ENCODE measurements at regions not wholly inside any gene's neighbourhood (a gene's known extent, or its start where the extent isn't known, plus 50 kb on each side); places are given as distances from the start of the nearest gene placed in this dataset.

GRCh38 chr13:87814403-87814802, 143.2 kb downstream of the SLITRK5 start:
- no peak overlapping the region for H3K27ac ChIP-seq (ENCODE audit: low read depth, low read length)
- intact Hi-C loops (cut with micrococcal nuclease), result no loop called here
- no TSS peak for BruUV-seq (replicated peaks)
- no peaks in the 10 kb centered on the region for H3K9me3 ChIP-seq (ENCODE audit: control insufficient read depth in 1 of 2, insufficient read depth in 1 of 2, low read depth in 1 of 2, low read length in 2 of 2)
- H3K36me3 ChIP-seq (ENCODE audit: control insufficient read depth in 1 of 2, insufficient read depth in 2 of 2, low read length in 2 of 2), result no peaks in the 10 kb centered on the region
- CTCF ChIA-PET, result no interaction called here
- no peak for DNase-seq (ENCODE audit: low read depth, low spot score)
- H2AFZ ChIP-seq (ENCODE audit: low read depth, low read length, poor library complexity, severe bottlenecking), result no peak overlapping the region
- H3K27me3 ChIP-seq (ENCODE audit: insufficient read depth, low read length), result no peaks in the 10 kb centered on the region
- RAD21 ChIA-PET (ENCODE audit: low non-redundant PET in 1 of 2, low total read pairs in 2 of 2, uncharacterized antibody in 2 of 2, unreplicated experiment in 2 of 2), result no interaction called here
- no peak overlapping the region for H3K4me3 ChIP-seq (replicated peaks in 1 of 2; ENCODE audit: low read depth in 1 of 2, low read length in 2 of 2)
- H4K20me1 ChIP-seq (ENCODE audit: insufficient read depth), result no peaks in the 10 kb centered on the region
- TF ChIP-seq SRF (IDR thresholded peaks at IDR 0.05; ENCODE audit: low read depth), result no peak
- TF ChIP-seq TCF7L2 (IDR thresholded peaks at IDR 0.05; ENCODE audit: borderline replicate concordance, extremely low read depth, insufficient read depth, insufficient read length), result no peak
- TF ChIP-seq SIN3A (IDR thresholded peaks at IDR 0.05; ENCODE audit: low read depth), result no peak
- no peak for TF ChIP-seq FOSL1 (IDR thresholded peaks at IDR 0.05; ENCODE audit: low read depth)
- no peak for TF ChIP-seq EGR1 (IDR thresholded peaks at IDR 0.05; ENCODE audit: low read depth)
- TF ChIP-seq JUND (IDR thresholded peaks at IDR 0.05), result no peak
- no peak for TF ChIP-seq SP1 (IDR thresholded peaks at IDR 0.05; ENCODE audit: low read depth)
- no peak for TF ChIP-seq ZFX (IDR thresholded peaks at IDR 0.05)
- TF ChIP-seq RAD21 (IDR thresholded peaks at IDR 0.05; ENCODE audit: low read depth), result no peak
- TF ChIP-seq ZNF274 (IDR thresholded peaks at IDR 0.05; ENCODE audit: low read depth, low read length), result no peak
- TF ChIP-seq EZH2 (IDR thresholded peaks at IDR 0.05), result no peak
- TF ChIP-seq, protein P1, sequence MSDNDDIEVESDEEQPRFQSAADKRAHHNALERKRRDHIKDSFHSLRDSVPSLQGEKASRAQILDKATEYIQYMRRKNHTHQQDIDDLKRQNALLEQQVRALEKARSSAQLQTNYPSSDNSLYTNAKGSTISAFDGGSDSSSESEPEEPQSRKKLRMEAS (IDR thresholded peaks at IDR 0.05), result no peak
- no peak for TF ChIP-seq CEBPB (IDR thresholded peaks at IDR 0.05; ENCODE audit: low read depth)
- no peak for TF ChIP-seq REST (IDR thresholded peaks at IDR 0.05; ENCODE audit: low read depth)
- TF ChIP-seq CTCF (IDR thresholded peaks at IDR 0.05 in 2 of 3, conservative IDR thresholded peaks at IDR 0.05 in 1 of 3; ENCODE audit: borderline replicate concordance in 1 of 3, insufficient read depth in 1 of 3, low read depth in 2 of 3, low read length in 2 of 3), result no peak
- no peak for TF ChIP-seq ELF1 (IDR thresholded peaks at IDR 0.05; ENCODE audit: borderline replicate concordance, low read depth)
- no peak for TF ChIP-seq CBX3 (IDR thresholded peaks at IDR 0.05; ENCODE audit: low read depth)
- TF ChIP-seq, protein P2, sequence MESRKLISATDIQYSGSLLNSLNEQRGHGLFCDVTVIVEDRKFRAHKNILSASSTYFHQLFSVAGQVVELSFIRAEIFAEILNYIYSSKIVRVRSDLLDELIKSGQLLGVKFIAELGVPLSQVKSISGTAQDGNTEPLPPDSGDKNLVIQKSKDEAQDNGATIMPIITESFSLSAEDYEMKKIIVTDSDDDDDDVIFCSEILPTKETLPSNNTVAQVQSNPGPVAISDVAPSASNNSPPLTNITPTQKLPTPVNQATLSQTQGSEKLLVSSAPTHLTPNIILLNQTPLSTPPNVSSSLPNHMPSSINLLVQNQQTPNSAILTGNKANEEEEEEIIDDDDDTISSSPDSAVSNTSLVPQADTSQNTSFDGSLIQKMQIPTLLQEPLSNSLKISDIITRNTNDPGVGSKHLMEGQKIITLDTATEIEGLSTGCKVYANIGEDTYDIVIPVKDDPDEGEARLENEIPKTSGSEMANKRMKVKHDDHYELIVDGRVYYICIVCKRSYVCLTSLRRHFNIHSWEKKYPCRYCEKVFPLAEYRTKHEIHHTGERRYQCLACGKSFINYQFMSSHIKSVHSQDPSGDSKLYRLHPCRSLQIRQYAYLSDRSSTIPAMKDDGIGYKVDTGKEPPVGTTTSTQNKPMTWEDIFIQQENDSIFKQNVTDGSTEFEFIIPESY (IDR thresholded peaks at IDR 0.05; ENCODE audit: extremely low read depth, insufficient replicate concordance, low read length), result no peak
- TF ChIP-seq EZH2phosphoT487 (IDR thresholded peaks at IDR 0.05; ENCODE audit: borderline replicate concordance), result no peak
- TF ChIP-seq POLR2AphosphoS5 (IDR thresholded peaks at IDR 0.05; ENCODE audit: low read depth, low read length), result no peak
- ATAC-seq, result no peak
- no peak overlapping the region for H3K4me2 ChIP-seq (ENCODE audit: low read length)
- H3K4me1 ChIP-seq (ENCODE audit: control insufficient read depth in 1 of 2, insufficient read depth in 2 of 2, low read length in 2 of 2), result no peaks in the 10 kb centered on the region
- no peaks in the 10 kb centered on the region for H3K9me2 ChIP-seq (ENCODE audit: insufficient read depth)
- POLR2A ChIA-PET, result no interaction called here
- H3K79me2 ChIP-seq (ENCODE audit: insufficient read depth, low read length), result no peaks in the 10 kb centered on the region
- no peak overlapping the region for H3K9ac ChIP-seq (ENCODE audit: low read length)

Measured in HCT116 (cell line).